Liver (tissue), 8 donors: ENCODE measurements at regions not wholly inside any gene's neighbourhood (a gene's known extent, or its start where the extent isn't known, plus 50 kb on each side); places are given as distances from the start of the nearest gene placed in this dataset.

ENCODE experiments used
- DNase-seq: peaks from one replicate; pipeline ENCODE4 v3.0.0-alpha.2; 2017; ENCODE audit warnings: low spot score
- H3K27ac ChIP-seq, 2 donors: one replicate each; pipeline ENCODE4 v1.7.0; 2013; ENCODE audit warnings: inconsistent platforms in 2 of 2, low read length in 2 of 2, control low read depth in 1 of 2, low read depth in 1 of 2, mild to moderate bottlenecking in 1 of 2
- H3K27me3 ChIP-seq, 4 donors: one replicate each; pipeline versions ENCODE4 v1.6.1 to v1.7.0; 2013; ENCODE audit warnings: low read length in 3 of 4, inconsistent platforms in 1 of 4, mild to moderate bottlenecking in 1 of 4, moderate library complexity in 1 of 4; ENCODE audit not compliant: control insufficient read depth in 4 of 4, insufficient read depth in 4 of 4
- H3K36me3 ChIP-seq, 4 donors: one replicate each; pipeline versions ENCODE4 v1.6.1 to v1.7.0; 2013; ENCODE audit warnings: low read length in 3 of 4, mild to moderate bottlenecking in 3 of 4, low read depth in 1 of 4, moderate library complexity in 1 of 4; ENCODE audit not compliant: control insufficient read depth in 4 of 4, insufficient read depth in 3 of 4
- H3K4me1 ChIP-seq, 4 donors: one replicate each; pipeline versions ENCODE4 v1.6.1 to v1.7.0; 2013; ENCODE audit warnings: low read length in 3 of 4, mild to moderate bottlenecking in 3 of 4, moderate library complexity in 1 of 4; ENCODE audit not compliant: control insufficient read depth in 4 of 4, insufficient read depth in 4 of 4
- H3K4me3 ChIP-seq, 3 donors: one replicate each; pipeline versions ENCODE4 v1.6.1 to v1.7.0; 2013; ENCODE audit warnings: low read length in 3 of 3, control low read depth in 1 of 3, low read depth in 1 of 3, mild to moderate bottlenecking in 1 of 3
- H3K9ac ChIP-seq, 2 donors: one replicate each; pipeline ENCODE4 v1.7.0; 2013; ENCODE audit warnings: low read length in 2 of 2, mild to moderate bottlenecking in 2 of 2, moderate library complexity in 2 of 2, control low read depth in 1 of 2, low read depth in 1 of 2
- H3K9me3 ChIP-seq, 4 donors: one replicate each; pipeline versions ENCODE4 v1.6.1 to v1.7.0; 2013; ENCODE audit warnings: low read length in 3 of 4; ENCODE audit not compliant: control insufficient read depth in 4 of 4
- EGR1 ChIP-seq, 2 donors: IDR thresholded peaks; 2 replicates each; pipeline ENCODE4 v1.6.1; 2016 to 2018; ENCODE audit warnings: antibody characterized with exemption in 2 of 2, low read depth in 2 of 2
- FOXA1 ChIP-seq: IDR thresholded peaks from 2 replicates; pipeline ENCODE4 v1.6.1; 2016; ENCODE audit warnings: antibody characterized with exemption
- FOXA2 ChIP-seq: IDR thresholded peaks from 2 replicates; pipeline ENCODE4 v1.6.1; 2016; ENCODE audit warnings: antibody characterized with exemption
- GABPA ChIP-seq, 2 donors: IDR thresholded peaks in 1 of 2; conservative IDR thresholded peaks in 1 of 2; 2 replicates each; pipeline ENCODE4 v1.6.1; 2016; ENCODE audit warnings: antibody characterized with exemption in 2 of 2, mild to moderate bottlenecking in 1 of 2, moderate library complexity in 1 of 2
- HNF4A ChIP-seq, 2 donors: conservative IDR thresholded peaks; 2 replicates each; pipeline ENCODE4 v1.6.1; 2016; ENCODE audit warnings: antibody characterized with exemption in 2 of 2, mild to moderate bottlenecking in 2 of 2
- HNF4G ChIP-seq: IDR thresholded peaks from 2 replicates; pipeline ENCODE4 v1.6.1; 2016; ENCODE audit warnings: antibody characterized with exemption
- JUND ChIP-seq, 2 donors: IDR thresholded peaks; 2 replicates each; pipeline ENCODE4 v1.6.1; 2016; ENCODE audit warnings: antibody characterized with exemption in 2 of 2
- NR2F2 ChIP-seq: IDR thresholded peaks from 2 replicates; pipeline ENCODE4 v1.6.1; 2016; ENCODE audit warnings: antibody characterized with exemption
- RAD21 ChIP-seq, 2 donors: IDR thresholded peaks; 2 replicates each; pipeline ENCODE4 v1.6.1; 2016; ENCODE audit warnings: antibody characterized with exemption in 2 of 2, mild to moderate bottlenecking in 2 of 2
- RXRA ChIP-seq, 2 donors: IDR thresholded peaks; 2 replicates each; pipeline ENCODE4 v1.6.1; 2017 to 2018; ENCODE audit warnings: antibody characterized with exemption in 2 of 2, mild to moderate bottlenecking in 1 of 2
- SP1 ChIP-seq: IDR thresholded peaks from 2 replicates; pipeline ENCODE4 v1.6.1; 2018; ENCODE audit warnings: antibody characterized with exemption, mild to moderate bottlenecking
- TAF1 ChIP-seq: conservative IDR thresholded peaks from 2 replicates; pipeline ENCODE4 v1.6.1; 2016; ENCODE audit warnings: antibody characterized with exemption, mild to moderate bottlenecking
- YY1 ChIP-seq: IDR thresholded peaks from 2 replicates; pipeline ENCODE4 v1.6.1; 2016; ENCODE audit warnings: antibody characterized with exemption, mild to moderate bottlenecking
- WGBS: extraction: QIAGEN DNeasy Blood & Tissue Kit; methylation state at CpG from one replicate; pipeline ENCODE4 v1.1.7; 2013; 5-methylcytosine and 5-hydroxymethylcytosine counted together
- TF ChIP-seq, protein P1 (sequence below): IDR thresholded peaks from 2 replicates; pipeline ENCODE4 v1.6.1; 2016; ENCODE audit warnings: antibody characterized with exemption, mild to moderate bottlenecking
- TF ChIP-seq, protein P2 (sequence below): IDR thresholded peaks from 2 replicates; pipeline ENCODE4 v1.6.1; 2016; ENCODE audit warnings: antibody characterized with exemption
- TF ChIP-seq, protein P3 (sequence below): fragments of 150-350 bp; IDR thresholded peaks from 2 replicates; pipeline ENCODE4 v1.5.1; 2017; ENCODE audit warnings: improper control_type of control experiment, low read depth, low read length; ENCODE audit not compliant: missing input control
- TF ChIP-seq, protein P4 (sequence below): IDR thresholded peaks from 2 replicates; pipeline ENCODE4 v1.6.1; 2016; ENCODE audit warnings: antibody characterized with exemption
- TF ChIP-seq, protein P5 (sequence below): IDR thresholded peaks from 2 replicates; pipeline ENCODE4 v1.6.1; 2016; ENCODE audit warnings: antibody characterized with exemption
- donor health status: healthy.
- donor health status: healthy.
- donor health status: healthy.
- donor health status: healthy.
- donor health status: healthy.

DNA sequence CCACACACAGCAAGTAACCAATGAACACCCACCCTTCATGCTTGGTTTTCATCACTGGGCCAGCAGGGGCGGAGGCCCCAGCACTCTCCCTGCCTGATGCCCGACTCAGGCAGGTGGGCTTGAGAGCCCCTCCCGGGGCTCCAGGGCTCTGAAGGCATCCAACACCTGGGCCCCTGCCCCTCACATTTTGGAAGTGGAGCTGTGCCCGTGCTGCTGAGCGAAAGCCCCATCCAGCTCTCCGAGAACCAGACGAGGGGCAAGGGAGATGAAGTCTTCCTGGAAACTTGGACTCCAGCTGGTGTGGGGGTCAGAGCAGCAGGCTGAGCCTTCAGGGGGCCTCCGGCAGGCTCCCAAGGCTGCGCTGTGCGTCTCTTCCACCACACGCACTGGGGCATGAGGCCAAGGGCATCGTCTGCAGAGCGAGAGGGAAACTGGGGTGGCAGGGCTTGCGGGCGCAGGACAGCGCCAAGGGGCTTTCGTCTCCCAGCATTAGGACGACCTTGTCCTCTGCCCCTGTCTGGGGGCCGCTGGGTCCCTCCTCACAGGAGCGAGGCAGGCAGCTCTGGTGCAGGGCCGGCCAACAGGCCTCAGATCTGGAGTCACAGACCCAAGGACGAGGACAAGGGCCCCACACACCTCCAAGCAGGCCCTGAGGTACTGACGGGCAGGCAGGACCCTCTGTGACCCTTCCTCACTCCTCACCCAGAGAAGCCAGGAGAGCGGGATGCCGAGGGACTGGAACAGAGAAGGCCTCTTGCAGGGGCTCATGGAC, 108.3 kb upstream of the FAM20C start:
- Histone ChIP-seq H3K4me3 (no peak overlapping the region), H3K9me3 (no peaks in the 10 kb centered on the region), H3K4me1 (no peaks in the 10 kb centered on the region), H3K9ac (no peak overlapping the region), H3K36me3 (no peaks in the 10 kb centered on the region), H3K27ac (no peak overlapping the region), H3K27me3 (no peaks in the 10 kb centered on the region)
- DNase-seq, result no peak
- WGBS, result 90% methylated on average over 25 of the region's 25 CpGs
- TF ChIP-seq, protein P1, sequence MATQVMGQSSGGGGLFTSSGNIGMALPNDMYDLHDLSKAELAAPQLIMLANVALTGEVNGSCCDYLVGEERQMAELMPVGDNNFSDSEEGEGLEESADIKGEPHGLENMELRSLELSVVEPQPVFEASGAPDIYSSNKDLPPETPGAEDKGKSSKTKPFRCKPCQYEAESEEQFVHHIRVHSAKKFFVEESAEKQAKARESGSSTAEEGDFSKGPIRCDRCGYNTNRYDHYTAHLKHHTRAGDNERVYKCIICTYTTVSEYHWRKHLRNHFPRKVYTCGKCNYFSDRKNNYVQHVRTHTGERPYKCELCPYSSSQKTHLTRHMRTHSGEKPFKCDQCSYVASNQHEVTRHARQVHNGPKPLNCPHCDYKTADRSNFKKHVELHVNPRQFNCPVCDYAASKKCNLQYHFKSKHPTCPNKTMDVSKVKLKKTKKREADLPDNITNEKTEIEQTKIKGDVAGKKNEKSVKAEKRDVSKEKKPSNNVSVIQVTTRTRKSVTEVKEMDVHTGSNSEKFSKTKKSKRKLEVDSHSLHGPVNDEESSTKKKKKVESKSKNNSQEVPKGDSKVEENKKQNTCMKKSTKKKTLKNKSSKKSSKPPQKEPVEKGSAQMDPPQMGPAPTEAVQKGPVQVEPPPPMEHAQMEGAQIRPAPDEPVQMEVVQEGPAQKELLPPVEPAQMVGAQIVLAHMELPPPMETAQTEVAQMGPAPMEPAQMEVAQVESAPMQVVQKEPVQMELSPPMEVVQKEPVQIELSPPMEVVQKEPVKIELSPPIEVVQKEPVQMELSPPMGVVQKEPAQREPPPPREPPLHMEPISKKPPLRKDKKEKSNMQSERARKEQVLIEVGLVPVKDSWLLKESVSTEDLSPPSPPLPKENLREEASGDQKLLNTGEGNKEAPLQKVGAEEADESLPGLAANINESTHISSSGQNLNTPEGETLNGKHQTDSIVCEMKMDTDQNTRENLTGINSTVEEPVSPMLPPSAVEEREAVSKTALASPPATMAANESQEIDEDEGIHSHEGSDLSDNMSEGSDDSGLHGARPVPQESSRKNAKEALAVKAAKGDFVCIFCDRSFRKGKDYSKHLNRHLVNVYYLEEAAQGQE, result no peak
- TF ChIP-seq HNF4G, result no peak
- no peak for TF ChIP-seq EGR1 (IDR thresholded peaks at IDR 0.05; ENCODE audit: low read depth in 2 of 2)
- no peak for TF ChIP-seq RXRA (IDR thresholded peaks at IDR 0.05)
- no peak for TF ChIP-seq RAD21 (IDR thresholded peaks at IDR 0.05)
- no peak for TF ChIP-seq YY1
- TF ChIP-seq, protein P2, sequence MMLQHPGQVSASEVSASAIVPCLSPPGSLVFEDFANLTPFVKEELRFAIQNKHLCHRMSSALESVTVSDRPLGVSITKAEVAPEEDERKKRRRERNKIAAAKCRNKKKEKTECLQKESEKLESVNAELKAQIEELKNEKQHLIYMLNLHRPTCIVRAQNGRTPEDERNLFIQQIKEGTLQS, result no peak
- TF ChIP-seq FOXA1, result no peak
- TF ChIP-seq, protein P3, sequence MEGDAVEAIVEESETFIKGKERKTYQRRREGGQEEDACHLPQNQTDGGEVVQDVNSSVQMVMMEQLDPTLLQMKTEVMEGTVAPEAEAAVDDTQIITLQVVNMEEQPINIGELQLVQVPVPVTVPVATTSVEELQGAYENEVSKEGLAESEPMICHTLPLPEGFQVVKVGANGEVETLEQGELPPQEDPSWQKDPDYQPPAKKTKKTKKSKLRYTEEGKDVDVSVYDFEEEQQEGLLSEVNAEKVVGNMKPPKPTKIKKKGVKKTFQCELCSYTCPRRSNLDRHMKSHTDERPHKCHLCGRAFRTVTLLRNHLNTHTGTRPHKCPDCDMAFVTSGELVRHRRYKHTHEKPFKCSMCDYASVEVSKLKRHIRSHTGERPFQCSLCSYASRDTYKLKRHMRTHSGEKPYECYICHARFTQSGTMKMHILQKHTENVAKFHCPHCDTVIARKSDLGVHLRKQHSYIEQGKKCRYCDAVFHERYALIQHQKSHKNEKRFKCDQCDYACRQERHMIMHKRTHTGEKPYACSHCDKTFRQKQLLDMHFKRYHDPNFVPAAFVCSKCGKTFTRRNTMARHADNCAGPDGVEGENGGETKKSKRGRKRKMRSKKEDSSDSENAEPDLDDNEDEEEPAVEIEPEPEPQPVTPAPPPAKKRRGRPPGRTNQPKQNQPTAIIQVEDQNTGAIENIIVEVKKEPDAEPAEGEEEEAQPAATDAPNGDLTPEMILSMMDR, result no peak
- no peak for TF ChIP-seq HNF4A (conservative IDR thresholded peaks at IDR 0.05)
- no peak for TF ChIP-seq SP1
- TF ChIP-seq TAF1, result no peak
- TF ChIP-seq JUND (IDR thresholded peaks at IDR 0.05), result no peak
- TF ChIP-seq, protein P4, sequence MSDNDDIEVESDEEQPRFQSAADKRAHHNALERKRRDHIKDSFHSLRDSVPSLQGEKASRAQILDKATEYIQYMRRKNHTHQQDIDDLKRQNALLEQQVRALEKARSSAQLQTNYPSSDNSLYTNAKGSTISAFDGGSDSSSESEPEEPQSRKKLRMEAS, result no peak
- TF ChIP-seq FOXA2, result no peak
- TF ChIP-seq, protein P5, sequence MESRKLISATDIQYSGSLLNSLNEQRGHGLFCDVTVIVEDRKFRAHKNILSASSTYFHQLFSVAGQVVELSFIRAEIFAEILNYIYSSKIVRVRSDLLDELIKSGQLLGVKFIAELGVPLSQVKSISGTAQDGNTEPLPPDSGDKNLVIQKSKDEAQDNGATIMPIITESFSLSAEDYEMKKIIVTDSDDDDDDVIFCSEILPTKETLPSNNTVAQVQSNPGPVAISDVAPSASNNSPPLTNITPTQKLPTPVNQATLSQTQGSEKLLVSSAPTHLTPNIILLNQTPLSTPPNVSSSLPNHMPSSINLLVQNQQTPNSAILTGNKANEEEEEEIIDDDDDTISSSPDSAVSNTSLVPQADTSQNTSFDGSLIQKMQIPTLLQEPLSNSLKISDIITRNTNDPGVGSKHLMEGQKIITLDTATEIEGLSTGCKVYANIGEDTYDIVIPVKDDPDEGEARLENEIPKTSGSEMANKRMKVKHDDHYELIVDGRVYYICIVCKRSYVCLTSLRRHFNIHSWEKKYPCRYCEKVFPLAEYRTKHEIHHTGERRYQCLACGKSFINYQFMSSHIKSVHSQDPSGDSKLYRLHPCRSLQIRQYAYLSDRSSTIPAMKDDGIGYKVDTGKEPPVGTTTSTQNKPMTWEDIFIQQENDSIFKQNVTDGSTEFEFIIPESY, result no peak
- no peak for TF ChIP-seq NR2F2
- no peak for TF ChIP-seq GABPA (IDR thresholded peaks at IDR 0.05 in 1 of 2, conservative IDR thresholded peaks at IDR 0.05 in 1 of 2)
